Right lung (tissue), 2 donors: ENCODE measurements at regions not wholly inside any gene's neighbourhood (a gene's known extent, or its start where the extent isn't known, plus 50 kb on each side); places are given as distances from the start of the nearest gene placed in this dataset.

Experiments used
- DNase-seq, 2 donors: peaks; one replicate each; pipeline ENCODE4 v3.0.0-alpha.2; 2013

DNA sequence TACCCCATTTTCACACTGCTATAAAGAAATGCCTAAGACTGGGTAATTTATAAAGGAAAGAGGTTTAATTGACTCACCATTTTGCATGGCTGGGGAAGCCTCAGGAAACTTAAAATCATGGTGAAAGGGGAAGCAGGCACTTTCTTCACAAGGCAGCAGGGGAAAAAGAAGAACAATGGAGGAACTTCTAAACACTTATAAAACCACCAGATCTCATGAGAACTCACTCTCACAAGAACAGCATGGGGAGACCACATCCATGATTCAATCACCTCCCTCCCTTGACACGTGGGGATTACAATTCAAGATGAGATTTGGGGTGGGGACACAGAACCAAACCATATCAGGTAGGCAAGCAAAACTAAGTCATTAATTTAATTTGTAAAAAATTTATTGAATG lies 343.2 kb downstream of the FRK start:
- no peak for DNase-seq

DNA sequence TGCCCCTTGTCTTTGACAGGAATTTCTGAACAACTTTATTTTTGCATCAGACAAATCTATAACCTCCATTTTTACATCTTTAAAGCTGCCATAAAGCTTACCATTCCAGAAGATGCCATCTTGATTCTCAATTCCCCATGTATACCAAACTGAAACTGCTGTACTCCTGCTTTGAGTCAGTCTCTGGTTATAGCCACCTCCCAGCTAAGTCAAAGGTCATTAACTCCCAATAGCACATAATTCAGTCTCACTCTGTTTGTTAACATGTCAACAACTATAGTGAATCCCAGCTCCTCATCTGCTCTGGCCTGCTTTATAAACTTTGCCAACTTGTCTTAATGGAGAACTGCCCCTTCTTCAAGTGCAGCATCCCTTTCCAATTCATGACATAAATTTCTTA lies 343.6 kb downstream of the FRK start:
- DNase-seq: no peak

DNA sequence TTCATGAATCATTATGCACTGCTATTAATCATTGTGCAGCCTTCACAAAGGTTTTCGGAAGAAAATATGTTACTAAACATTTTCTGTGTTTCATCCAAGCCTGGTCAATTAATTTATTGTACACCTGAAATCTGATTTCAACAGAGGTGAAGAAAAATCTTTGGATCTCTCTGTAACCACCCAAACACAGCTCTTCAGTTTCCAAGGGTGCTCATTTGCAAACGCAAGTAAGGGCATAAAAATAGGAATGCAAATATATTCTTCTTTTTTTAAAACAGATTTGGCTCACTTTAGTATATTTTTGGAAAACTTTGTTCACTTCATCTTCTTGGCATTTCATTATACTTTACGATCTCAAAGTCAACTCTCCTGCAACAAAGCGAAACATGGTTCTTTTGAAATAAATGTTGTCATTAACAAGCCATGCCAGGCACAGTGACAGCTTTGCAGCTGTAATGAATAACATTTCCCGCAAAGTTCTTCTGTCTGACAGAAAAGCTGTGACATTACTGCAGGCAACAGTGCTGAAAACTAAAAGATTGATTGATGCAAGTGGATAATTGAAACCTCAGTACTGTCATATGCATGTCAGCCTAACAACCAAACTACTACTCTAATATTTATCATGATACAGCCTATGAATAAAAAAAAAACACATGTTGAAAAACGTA lies 348.3 kb downstream of the FRK start:
- no peak for DNase-seq

DNA sequence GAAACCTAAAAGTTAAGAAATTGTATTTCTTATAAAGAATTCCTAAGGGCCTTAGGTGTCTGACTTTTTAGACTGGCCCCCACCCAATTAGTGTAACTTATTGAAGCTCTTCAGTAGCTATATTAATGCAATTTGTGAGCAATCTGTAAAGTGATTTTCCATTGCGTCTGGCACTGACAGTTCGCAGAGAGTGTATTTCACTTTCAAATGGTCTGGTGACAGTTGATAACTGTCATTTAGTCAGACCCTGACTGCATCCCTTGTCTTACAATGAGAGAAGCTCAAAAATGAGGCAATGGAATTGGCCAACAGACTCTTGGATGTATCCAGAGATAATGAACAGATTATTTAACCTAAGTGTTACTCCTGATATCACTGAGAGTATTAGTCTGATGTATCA lies 351.8 kb downstream of the FRK start:
- no peak for DNase-seq

DNA sequence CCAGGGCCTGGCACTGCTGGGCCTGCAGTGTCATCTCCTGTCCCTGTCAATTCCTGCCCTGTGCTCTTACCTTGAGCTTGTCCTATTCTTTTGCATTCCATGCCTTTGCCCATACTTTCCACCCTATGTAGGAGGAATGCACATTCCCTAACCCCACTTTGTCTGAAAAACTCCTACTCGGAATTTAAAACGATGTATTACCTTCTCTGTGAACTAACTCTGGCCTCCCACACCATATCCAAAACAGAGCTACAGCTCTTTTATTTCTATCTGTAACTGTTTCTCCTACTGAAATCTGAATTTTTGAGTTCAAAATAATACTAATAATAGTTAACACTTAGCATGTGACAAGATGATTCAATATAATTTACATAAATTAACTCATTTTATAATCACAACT lies 353.7 kb downstream of the FRK start:
- no peak for DNase-seq

DNA sequence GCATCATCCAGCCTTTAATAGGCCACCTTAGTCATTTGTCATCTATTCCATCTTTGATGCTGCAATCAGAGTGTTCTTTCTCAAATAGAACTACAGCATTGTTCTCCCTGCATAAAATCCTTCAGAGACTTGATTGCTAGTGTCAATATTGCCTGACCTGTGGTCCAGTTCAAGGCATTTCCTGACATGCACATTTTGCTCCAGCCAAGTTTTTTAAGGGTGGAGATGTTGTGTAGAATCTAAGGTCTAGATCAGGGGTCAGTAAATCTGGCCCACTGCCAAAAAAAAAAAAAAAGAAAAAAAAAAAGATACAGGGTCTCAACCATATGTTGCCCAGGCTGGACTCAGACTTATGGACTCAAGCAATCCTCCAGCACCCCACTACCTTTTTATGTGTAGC lies 354.4 kb downstream of the FRK start:
- DNase-seq: peak in 1 of 2 donors; percentile 4

DNA sequence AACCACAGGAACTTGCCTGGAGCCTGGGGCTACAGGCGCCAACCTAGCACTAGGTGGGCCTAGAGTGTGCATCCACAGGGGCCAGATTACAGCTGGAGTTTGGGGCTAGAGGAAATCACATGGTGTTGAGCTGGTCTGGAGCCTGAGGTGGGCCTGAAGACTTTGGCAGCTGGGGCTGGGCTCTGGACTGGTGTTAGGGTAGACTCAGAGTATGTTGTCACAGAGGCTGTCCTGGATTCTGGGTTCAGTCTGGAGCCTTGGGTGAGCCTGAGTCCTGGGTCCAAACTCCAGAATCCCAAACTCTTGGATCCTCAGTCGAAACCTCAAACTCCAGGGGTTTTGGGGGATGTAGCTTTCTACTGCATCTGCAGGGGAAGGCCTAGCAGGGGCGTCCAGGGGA lies 356.7 kb downstream of the FRK start:
- DNase-seq: no peak

DNA sequence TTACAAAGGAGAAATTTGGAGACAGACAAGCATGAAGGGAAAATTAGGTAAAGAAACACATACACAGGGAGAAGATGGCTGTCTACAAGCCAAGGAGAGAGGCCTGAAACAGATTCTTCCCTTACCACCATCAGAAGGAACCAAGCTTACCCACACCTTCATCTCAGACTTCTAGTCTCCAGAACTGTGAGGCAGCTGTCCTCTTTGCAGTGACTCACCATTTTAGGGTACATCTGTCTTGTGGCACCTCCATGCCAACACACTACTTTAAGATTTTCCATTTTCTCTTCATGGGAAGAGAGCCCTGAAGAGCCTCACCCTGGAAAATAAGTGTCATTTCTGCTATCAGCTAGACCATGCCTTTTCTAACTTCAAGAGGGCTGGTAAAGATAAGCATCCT lies 369.3 kb downstream of the FRK start:
- no peak for DNase-seq

DNA sequence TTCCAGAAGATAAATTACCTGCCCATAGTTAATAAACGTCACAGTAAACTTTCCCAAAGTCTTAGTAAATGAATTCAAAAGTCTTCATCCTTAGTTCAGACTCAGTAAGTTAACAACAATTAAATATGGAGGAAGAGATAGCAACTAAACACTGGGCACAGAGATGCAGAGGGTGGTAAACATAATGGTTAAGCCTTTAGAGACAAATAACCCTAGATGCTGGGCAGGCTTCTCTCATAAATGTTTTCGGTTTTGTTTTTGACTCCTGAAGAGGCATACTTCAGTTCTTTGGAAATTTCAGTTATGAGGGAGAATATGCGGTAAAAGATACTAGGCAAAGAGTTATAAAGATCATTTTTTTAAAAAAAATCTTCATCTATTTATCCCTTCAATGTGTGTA lies 369.8 kb downstream of the FRK start:
- no peak for DNase-seq

DNA sequence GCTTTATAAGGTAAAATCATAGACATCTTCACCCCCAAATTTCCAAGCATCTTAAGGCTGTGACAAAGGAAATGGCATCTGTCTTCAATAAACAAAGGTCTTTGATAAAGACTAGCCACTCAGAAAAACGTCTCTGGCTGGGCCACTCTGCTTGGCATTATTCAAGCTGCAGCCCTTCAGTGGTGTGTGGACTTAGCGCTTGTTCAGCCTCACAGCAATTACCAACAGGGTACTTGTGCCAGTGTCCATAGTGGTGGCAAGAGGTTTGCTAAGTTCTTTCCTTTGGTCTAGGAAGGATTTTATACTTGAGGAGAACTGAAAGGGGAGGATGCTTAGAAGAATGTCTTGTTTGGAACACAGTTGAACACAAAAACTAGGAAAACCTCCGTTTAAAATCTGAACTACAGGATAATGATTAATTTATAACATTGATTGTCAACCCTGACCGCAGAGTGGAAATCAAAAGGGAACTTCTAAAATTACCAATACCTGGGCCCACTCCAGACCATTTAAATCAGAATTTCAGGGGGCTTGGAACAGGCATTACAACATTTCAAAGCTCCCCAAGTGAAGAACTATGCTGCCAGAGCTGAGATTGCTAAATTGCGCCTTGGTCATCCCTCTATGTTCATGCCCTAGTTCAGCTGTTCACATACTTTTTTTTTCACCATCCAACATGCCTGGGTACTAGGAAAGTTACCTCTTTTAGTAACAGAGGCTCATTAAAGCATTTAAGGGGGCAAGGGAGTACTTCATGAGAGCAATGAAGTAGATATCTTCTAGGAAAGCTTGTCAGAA lies 378.5 kb downstream of the FRK start:
- DNase-seq: no peak

DNA sequence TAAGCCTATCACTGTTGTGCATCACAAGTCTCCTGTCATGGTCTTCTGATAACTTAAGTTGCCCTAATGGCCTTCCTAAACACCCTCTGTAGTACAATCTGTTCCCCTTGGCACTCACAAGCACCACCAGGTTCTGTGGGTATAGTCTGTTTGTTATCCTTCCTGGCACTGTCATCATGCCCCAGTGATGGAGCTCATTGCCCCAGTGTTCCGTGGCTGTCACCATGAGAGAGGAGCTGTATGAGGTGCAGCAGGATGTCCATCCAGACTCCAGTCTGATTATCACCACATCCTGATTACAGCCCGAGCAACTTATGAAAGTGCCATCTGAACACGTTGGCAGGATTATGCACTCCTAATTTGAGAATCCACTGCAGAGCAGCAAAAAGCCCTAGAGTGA lies 380.1 kb downstream of the FRK start:
- no peak for DNase-seq

DNA sequence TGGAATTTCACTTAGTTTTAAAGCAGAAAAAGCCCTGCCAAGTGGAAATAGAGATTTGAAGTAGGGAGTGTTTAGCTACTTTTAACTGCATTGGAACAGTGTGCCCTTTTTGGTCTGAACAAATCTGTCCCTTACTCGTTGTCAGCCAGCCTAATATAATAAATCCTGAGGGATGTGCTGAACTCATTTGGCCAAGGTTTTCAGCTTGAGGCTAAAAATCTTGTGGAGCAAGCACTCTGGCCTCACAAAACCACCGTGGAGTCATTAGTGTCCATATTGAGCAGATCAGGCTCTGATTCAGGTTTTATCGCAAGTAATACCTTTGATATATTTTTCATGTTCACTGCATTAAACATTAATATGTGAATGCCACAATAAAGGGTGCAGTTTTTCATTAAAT lies 383.5 kb downstream of the FRK start:
- DNase-seq: no peak

DNA sequence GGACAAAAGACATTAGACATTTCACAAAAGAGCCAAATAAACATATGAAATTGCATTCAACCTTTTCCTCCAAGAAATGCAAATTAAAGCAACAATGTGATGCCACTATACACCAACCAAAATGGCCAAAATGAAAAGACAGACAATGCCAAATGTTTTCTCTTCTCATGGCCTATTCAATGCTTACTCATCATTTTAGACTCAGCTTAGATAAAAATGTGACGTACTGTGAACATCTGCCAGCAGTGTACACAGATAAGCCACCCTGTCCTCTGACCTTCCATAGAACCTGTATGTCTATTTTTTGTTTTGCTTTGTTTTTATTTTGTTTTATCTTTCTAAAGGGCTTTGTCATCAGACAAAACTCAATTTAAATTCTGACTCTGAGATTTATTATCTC lies 385.2 kb downstream of the FRK start:
- no peak for DNase-seq

DNA sequence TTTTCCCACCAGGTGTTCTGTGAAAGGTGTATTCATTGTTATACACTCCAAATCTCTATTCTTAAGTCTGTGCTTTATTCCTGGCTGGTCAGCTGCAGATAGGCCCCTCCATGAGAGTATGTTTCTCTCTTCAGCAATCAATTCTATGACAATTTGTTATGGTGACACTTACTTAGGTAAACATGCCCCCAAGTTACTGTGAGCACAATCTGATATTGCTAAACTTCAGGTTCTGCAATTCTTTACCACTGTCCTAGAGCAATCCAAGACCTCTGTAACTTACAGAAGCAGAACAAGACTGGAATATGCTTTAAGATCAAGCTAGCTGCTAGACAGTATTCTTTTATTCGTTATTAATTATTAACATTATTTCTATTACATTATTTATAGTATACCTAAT lies 391.9 kb downstream of the FRK start:
- no peak for DNase-seq

DNA sequence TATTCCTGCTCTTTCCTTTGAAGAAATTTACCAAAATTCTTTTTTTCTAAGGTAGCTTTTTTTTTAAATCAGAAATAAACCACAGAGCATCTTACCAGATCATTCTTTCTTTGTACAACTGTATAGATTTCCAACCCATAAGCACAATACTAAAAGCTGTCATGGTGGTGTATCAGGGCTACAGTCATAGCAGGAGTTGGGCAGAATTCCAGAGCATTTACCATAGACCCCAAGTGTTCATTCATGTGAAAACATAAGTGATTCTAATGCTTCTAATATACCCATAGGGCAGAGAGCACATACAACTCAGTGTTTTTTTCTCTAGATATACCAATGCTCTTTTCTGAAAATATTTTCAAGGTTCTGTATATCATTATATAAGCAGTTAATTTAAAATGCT lies 392.5 kb downstream of the FRK start:
- no peak for DNase-seq

DNA sequence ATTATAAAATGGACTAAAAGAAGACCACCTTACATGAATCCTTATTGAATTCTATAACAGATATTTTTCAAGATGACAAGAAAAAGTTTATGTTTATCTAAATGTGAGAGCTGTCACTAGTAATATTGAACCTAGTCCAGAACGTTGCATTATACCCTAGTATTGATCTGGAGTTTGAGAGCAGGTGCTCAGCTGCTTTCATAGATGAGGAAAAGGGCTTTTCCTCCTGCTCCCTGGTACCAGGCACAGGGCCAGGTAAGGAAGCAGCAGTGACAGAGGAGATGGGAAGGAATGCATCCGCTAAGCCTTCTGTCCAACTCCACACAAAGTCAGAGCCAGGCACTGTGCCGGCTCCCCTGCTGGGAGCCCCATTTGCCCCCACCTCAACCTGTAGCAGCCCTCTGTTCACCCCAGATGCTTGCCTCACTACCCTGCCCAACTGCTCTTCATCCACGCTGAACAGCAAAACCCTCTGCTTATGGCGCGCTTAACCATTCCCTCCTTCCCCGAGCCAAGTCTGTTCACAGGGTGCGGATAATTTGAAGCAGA lies 393.1 kb downstream of the FRK start:
- DNase-seq: no peak

DNA sequence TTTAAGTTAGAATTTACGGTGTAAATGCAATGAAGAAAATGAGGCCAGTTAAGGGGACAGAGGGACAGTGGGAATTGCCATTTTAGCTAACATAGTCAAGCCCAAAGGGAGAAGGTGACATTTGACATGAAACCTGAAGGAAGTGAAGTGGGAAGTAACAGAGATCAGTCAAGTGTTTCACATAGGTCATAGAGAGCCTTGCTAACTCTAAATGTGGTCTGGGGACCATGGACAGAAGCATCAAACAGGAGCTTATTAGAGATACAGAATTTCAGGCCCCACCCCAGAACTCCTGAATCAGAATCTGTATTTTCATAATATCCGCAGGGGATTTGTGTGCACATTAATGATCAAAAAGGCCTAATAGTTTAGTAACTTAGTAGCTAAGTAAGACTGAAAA lies 393.7 kb downstream of the FRK start:
- DNase-seq: no peak

DNA sequence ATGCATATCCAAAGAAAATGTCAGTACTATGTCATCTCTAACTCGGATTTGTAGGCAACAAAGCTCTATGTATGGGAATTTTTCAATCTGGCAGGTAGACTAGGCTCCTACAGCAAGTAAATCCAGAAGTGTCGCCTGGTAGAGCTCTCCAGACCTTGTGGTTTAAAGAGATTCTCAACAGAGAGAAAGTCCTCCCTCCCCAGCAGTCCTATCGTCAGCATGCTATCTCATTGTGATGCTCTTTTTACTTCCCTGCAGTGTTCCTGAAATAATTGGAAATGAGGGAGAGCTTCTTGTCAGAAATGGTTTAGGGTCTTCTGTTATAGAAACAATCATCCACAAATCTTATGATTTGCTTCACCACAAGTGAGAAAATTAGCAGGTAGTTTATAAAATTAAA lies 395.4 kb downstream of the FRK start:
- DNase-seq: no peak

DNA sequence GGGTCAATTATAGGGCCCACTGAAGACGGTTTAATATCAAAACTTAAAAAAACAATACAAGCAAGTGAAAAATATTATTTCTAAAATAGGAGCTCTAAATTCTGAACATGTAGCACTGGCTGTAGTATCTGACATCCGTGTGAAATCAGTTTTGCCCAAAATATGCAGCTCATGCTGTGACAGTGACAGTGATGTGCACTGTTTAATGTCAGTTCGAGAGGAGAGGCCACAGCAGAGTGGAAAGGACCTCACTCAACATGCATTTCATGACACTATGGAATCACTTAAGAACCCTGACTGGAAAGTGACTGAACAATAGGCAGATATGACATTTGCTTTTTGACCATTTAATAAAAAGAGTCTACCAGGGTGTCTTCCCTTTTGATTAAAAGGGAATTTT lies 397.0 kb downstream of the FRK start:
- no peak for DNase-seq

DNA sequence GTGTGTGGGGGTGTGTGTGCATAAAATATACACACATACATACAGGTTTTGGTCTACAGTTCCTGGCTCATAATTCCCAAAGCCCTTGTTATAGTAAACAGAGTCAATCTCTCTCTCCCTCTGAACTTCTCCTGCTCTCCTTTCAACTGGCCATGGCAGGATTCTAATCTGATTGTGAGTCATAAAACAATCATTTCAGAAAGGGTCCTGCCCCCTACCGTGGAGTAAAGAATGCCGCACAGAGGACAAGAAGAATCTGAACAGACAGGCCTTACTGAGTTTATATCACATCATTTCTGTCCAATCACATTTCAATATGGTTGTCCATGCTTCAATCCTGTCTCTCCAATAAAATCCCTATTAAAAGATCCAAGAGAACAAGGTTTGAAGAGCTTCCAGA lies 416.9 kb downstream of the FRK start:
- DNase-seq: no peak

DNA sequence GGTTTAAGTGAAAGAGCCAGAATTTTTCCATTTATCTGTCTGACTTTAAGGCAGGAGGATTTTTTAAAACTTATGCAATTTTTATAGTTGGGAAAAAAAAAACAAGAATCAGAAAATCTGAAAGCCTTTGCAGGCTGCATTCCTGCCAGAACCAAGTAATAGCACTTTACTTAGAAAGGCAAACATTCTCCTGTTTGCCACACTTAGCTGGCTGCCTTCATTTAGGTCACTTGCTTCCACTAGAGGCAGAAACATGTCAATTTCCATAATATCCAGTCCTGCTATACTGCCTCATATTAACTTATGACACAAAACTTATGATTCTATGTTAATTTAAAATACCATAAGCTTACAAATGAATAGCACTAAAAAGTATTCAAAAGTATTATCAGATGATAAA lies 425.8 kb downstream of the FRK start:
- peak in 1 of 2 donors; percentile 1 for DNase-seq

DNA sequence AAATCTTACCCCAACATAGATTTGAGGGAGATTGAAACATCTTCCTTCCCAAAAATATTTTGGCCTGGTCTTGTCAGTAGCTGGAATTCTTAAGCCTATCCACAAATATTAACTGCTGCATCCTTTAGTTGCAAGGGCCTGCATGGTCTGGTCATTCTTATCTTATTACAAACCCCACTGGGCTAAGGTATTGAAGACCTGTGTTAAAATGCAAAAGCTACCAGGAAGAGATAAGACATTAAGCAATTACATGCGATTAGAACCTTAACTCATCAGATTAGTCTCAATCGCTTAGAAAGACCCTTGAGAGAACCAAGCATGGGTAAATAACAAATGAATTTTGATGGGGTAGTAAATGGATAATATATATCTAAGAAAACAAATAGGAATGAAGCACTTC lies 426.6 kb downstream of the FRK start:
- no peak for DNase-seq

DNA sequence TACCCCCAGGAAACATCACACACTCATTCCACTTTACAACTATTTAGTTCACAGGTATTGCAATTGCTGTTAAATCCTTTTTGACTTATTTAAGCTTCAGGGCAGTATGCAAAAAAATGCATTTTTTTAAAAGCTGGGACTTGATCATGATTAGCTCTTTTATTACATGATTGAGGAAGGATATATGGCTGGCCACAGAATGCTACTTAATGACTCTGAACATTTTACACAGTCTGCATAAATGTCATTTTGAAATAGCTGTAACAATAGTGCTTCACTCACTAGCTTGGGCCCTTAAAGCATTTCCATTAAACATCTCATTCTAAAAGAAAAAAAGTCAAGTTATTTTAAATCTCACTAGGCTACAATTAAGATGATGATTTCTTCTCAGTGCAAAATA lies 429.7 kb downstream of the FRK start:
- no peak for DNase-seq
